Astrocyte of the spinal cord (primary cell): ENCODE measurements at regions not wholly inside any gene's neighbourhood (a gene's known extent, or its start where the extent isn't known, plus 50 kb on each side); places are given as distances from the start of the nearest gene placed in this dataset.

Source experiments
- DNase-seq: peaks from one replicate; pipeline ENCODE4 v3.0.0; 2011; ENCODE audit warnings: low read depth, low spot score
- H3K4me3 ChIP-seq: 2 replicates; pipeline ENCODE4 v1.5.1; 2011; ENCODE audit warnings: low read depth, mild to moderate bottlenecking, low read length, moderate library complexity
- in situ Hi-C: cut with HindIII; loops from 2 replicates; pipeline ENCODE4 v1.10.0; 2017; ENCODE audit warnings: low sequenced_read_pairs
- TF ChIP-seq, protein P1 (sequence below): IDR thresholded peaks from 2 replicates; pipeline ENCODE4 v1.5.1; 2012; ENCODE audit warnings: low read depth, mild to moderate bottlenecking, low read length, inconsistent platforms

DNA sequence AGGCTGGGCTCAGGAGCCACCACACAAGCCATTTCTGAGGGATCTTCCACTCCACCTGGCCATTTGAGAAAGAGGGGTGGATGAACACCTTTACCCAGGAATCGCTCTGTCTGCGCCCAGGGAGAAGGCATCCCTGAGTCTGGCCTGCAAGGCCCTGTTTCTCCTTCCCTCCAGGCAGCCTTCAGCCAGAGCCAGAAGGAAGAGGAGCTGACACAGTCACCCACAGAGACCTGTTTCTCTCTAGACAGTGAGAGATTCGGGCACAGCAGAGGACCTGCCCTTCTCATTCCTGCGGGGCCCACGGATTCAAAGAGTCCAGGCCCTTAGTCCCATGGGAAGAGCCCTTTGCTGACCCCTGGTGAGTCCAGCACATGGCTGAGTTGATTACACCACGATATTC lies 127.5 kb upstream of the TNS3 start:
- in situ Hi-C loops: no loop called here
- TF ChIP-seq, protein P1, sequence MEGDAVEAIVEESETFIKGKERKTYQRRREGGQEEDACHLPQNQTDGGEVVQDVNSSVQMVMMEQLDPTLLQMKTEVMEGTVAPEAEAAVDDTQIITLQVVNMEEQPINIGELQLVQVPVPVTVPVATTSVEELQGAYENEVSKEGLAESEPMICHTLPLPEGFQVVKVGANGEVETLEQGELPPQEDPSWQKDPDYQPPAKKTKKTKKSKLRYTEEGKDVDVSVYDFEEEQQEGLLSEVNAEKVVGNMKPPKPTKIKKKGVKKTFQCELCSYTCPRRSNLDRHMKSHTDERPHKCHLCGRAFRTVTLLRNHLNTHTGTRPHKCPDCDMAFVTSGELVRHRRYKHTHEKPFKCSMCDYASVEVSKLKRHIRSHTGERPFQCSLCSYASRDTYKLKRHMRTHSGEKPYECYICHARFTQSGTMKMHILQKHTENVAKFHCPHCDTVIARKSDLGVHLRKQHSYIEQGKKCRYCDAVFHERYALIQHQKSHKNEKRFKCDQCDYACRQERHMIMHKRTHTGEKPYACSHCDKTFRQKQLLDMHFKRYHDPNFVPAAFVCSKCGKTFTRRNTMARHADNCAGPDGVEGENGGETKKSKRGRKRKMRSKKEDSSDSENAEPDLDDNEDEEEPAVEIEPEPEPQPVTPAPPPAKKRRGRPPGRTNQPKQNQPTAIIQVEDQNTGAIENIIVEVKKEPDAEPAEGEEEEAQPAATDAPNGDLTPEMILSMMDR: no peak
- no peak overlapping the region for H3K4me3 ChIP-seq
- no peak for DNase-seq

DNA sequence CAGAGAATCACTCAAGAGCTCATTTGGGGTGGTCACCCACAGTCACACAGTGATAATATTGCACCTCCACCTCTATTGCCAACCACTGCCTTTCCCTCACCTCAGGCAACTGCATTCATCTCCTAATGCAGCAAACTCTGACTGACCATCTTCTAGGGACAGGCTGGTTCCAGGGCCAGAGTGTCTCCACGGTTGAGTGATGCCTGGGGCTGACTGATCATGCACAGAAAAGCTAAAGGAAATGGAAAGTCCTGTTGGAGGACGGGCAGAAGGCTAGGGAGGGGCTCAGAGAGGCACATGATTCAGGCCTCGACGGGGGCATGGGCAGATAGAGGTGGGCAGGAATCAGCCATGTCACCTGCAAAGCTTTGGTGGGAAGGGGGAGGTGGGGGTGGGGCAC lies 127.1 kb upstream of the TNS3 start:
- in situ Hi-C loops: no loop called here

DNA sequence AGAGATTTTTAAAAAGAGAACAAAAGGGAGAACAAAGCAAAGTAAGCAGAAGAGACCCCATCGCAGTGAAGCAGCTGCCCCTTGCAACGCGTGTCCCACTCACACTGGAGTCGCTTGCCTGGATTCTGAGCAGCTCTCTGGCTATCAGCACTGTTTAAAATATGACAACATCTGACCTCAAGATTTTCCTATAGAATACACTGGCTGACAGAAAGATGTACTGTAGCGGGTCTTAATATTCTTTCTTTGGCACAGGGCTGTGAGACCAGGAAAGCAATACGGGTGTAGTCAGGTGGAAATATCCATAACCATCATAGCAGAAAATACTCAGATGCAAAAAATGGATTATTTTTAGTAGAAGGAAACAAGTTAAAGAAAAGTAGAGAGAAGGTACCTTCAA lies 125.7 kb upstream of the TNS3 start:
- TF ChIP-seq, protein P1: no peak
- in situ Hi-C loops: no loop called here
- DNase-seq: no peak
- H3K4me3 ChIP-seq: no peak overlapping the region

More for the DNA sequence above, 127.1 kb upstream of the TNS3 start:
- DNase-seq: no peak
- TF ChIP-seq, protein P1: no peak
- no peak overlapping the region for H3K4me3 ChIP-seq

DNA sequence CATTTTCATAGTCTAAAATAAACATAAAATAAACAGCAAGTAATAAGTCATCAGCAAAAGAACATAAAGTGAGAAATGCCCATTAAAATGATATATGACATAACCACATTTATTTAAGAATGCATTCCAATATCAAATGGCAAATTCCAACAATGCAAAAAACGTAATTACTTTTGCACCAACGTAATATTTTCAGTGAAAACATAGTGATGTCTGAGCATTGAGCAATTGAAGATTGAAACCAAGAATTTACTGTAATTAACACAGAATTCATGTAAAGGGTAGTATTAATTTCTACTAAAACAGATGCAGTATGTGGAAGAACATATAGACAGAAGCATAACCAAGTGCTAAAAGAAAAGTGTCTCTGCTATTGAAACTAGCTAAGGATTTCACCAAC lies 123.0 kb upstream of the TNS3 start:
- H3K4me3 ChIP-seq: no peak overlapping the region
- in situ Hi-C loops: no loop called here
- DNase-seq: no peak
- TF ChIP-seq, protein P1: no peak

DNA sequence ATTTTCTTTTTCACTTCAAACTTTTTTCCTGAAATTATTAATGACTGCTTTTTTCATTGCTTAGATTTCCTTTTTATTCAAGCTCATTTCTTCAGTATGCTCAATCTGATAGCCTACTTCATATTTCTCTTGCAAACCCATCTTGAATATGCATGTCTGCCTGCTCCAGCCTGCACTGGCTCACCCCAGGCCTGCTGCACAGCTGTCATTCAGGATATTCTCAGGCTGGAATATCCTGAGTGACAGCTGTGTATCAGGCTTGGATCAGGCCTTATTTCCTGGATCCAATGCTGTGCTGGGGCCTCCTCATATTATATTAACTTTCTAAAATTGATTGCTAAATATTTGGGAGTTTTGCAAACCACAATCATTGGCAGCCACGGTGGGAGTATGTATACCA lies 120.2 kb upstream of the TNS3 start:
- TF ChIP-seq, protein P1: no peak
- no peak for DNase-seq
- in situ Hi-C loops: no loop called here
- no peak overlapping the region for H3K4me3 ChIP-seq

DNA sequence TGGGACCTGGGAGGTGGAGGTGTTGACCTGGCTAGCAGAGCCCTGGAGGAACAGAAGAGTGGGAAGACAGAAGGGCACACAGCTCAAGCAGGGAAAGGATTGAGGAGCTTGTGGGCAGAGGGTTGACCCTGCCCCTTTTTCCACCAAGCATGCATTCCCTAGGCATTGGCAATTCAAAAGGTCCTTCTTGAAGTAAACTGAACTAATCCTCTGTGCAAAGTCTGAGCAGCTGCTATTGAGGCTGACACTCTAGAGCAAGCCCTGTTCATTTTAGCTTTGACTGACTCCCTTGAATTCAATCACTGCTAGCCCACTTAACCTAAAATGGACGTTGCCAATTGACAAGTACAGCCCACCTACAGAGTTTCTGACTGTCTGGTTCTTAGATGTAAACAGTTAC lies 116.5 kb upstream of the TNS3 start:
- DNase-seq: no peak
- TF ChIP-seq, protein P1: no peak
- no peak overlapping the region for H3K4me3 ChIP-seq
- in situ Hi-C loops: no loop called here

DNA sequence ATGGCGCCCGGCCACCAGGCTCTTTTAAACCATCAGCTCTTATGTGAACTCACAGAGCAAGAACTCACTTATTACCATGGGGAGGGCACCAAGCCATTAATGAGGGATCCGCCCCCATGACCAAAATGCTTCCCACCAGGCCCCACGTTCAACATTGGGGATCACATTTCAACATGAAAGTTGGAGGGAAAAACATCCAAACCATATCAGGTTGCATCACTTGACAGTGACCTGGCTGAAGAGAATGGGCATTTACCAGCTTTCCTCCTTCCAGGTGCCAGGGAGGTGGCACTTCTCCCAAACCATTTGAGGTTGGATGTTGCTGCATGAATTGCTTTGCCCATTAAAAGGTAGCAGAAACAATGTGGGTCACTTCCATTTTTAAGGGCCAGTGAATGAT lies 115.6 kb upstream of the TNS3 start:
- in situ Hi-C loops: no loop called here

More for the DNA sequence above, 115.6 kb upstream of the TNS3 start:
- no peak for DNase-seq
- no peak overlapping the region for H3K4me3 ChIP-seq
- TF ChIP-seq, protein P1: no peak
